Tibial artery (tissue), 4 donors: ENCODE measurements at regions not wholly inside any gene's neighbourhood (a gene's known extent, or its start where the extent isn't known, plus 50 kb on each side); places are given as distances from the start of the nearest gene placed in this dataset.

ENCODE experiments used
- DNase-seq, 2 donors: peaks; one replicate each; pipeline ENCODE4 v3.0.0-alpha.2; 2019
- H3K27ac ChIP-seq, 2 donors: fragments of 200-600 bp; sonication (generic) in 1 of 2; 1 replicate in 1 of 2; 2 replicates in 1 of 2; pipeline ENCODE4 v1.5.1; 2018 to 2019; ENCODE audit warnings: mild to moderate bottlenecking in 1 of 2
- H3K27me3 ChIP-seq, 2 donors: fragments of 200-600 bp; sonication (generic) in 1 of 2; one replicate each; pipeline versions ENCODE4 v1.5.1 to v1.6.0; 2016 to 2019
- H3K36me3 ChIP-seq, 3 donors: fragments of 200-600 bp; sonication (generic) in 2 of 3; one replicate each; pipeline ENCODE4 v1.5.1; 2016 to 2019; ENCODE audit warnings: mild to moderate bottlenecking in 2 of 3
- H3K4me1 ChIP-seq, 4 donors: fragments of 200-600 bp; sonication (generic) in 2 of 4; 1 replicate in 3 of 4; 2 replicates in 1 of 4; pipeline ENCODE4 v1.5.1; 2016 to 2019
- H3K4me3 ChIP-seq, 2 donors: fragments of 200-600 bp; sonication (generic) in 1 of 2; 1 replicate in 1 of 2; 2 replicates in 1 of 2; pipeline ENCODE4 v1.5.1; 2018 to 2019; ENCODE audit warnings: mild to moderate bottlenecking in 2 of 2
- H3K9me3 ChIP-seq, 3 donors: fragments of 200-600 bp; sonication (generic) in 1 of 3; one replicate each; pipeline ENCODE4 v1.5.1; 2016 to 2019
- intact Hi-C: fragments of 100-400 bp; cut with DNase I; formaldehyde crosslinking; loops from one replicate; pipeline ENCODE4 v1.15.0; 2023; ENCODE audit warnings: low total_unique reads
- TF ChIP-seq, protein P1 (sequence below), 2 experiments: fragments of 200-600 bp in 1 of 2; fragments of 450-650 bp in 1 of 2; IDR thresholded peaks; one replicate each; pipeline ENCODE4 v1.5.1; 2017 to 2019; ENCODE audit warnings: antibody characterized with exemption in 2 of 2, mild to moderate bottlenecking in 1 of 2, moderate library complexity in 1 of 2

GRCh38 chr16:60684002-60684401 is 1352.2 kb downstream of the CDH8 start:
- no peak for DNase-seq
- H3K36me3 ChIP-seq = no peaks in the 10 kb centered on the region
- no peaks in the 10 kb centered on the region for H3K4me1 ChIP-seq
- intact Hi-C loops = no loop called here
- H3K9me3 ChIP-seq = peaks cover 0 to 2% (median 0%) of the 10 kb centered on the region in 3 donors
- H3K27me3 ChIP-seq = no peaks in the 10 kb centered on the region
- no peak overlapping the region for H3K27ac ChIP-seq
- TF ChIP-seq, protein P1, sequence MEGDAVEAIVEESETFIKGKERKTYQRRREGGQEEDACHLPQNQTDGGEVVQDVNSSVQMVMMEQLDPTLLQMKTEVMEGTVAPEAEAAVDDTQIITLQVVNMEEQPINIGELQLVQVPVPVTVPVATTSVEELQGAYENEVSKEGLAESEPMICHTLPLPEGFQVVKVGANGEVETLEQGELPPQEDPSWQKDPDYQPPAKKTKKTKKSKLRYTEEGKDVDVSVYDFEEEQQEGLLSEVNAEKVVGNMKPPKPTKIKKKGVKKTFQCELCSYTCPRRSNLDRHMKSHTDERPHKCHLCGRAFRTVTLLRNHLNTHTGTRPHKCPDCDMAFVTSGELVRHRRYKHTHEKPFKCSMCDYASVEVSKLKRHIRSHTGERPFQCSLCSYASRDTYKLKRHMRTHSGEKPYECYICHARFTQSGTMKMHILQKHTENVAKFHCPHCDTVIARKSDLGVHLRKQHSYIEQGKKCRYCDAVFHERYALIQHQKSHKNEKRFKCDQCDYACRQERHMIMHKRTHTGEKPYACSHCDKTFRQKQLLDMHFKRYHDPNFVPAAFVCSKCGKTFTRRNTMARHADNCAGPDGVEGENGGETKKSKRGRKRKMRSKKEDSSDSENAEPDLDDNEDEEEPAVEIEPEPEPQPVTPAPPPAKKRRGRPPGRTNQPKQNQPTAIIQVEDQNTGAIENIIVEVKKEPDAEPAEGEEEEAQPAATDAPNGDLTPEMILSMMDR (IDR thresholded peaks at IDR 0.05) = no peak
- H3K4me3 ChIP-seq = no peak overlapping the region

DNA sequence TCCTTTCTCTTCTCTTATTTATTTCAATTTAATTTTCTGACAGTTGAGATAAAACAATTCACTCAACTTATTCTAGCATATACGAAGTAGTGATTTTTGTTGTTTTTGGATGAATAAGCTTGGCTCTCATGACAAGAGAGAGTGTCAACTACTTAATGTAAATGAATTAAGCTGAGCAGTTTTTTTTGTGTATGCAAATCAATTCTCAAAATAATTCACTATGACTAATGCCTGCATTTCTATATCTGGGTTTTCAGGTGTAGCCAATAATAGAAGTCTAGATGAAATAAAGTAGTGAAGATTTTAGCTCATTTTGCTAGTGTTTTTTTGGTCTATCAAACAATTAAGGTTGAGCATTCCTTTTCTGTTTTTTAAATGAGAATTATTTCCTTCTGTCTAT is 1354.0 kb downstream of the CDH8 start:
- TF ChIP-seq, protein P1 (IDR thresholded peaks at IDR 0.05) = no peak
- Histone ChIP-seq H3K27ac (no peak overlapping the region), H3K9me3 (no peaks in the 10 kb centered on the region), H3K36me3 (no peaks in the 10 kb centered on the region), H3K4me1 (no peaks in the 10 kb centered on the region), H3K4me3 (no peak overlapping the region), H3K27me3 (no peaks in the 10 kb centered on the region)
- DNase-seq = no peak
- intact Hi-C loops = no loop called here

DNA sequence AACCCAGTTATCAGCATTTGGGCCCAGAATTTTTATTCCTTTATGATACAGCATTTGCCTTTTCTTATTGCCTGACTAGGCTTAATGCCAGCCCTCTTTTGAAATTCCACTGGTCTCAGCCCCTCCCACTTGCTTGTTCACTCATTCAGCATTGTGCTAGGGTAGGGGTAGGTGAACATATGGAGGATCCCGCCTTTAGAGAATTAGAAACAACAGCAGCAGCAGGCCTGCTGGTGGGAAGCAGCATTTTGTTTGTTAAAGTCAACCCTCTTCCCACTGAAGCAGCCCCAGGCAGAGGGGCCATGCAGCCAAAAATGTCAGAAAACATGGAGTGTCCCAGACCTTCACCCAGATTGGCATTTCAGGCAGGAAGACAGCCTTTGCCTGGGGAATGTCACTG is 1355.2 kb downstream of the CDH8 start:
- Histone ChIP-seq H3K4me1 (no peaks in the 10 kb centered on the region), H3K27me3 (no peaks in the 10 kb centered on the region), H3K9me3 (no peaks in the 10 kb centered on the region), H3K36me3 (no peaks in the 10 kb centered on the region), H3K27ac (no peak overlapping the region), H3K4me3 (no peak overlapping the region)
- DNase-seq = no peak
- intact Hi-C loops = no loop called here
- TF ChIP-seq, protein P1 (IDR thresholded peaks at IDR 0.05) = no peak

DNA sequence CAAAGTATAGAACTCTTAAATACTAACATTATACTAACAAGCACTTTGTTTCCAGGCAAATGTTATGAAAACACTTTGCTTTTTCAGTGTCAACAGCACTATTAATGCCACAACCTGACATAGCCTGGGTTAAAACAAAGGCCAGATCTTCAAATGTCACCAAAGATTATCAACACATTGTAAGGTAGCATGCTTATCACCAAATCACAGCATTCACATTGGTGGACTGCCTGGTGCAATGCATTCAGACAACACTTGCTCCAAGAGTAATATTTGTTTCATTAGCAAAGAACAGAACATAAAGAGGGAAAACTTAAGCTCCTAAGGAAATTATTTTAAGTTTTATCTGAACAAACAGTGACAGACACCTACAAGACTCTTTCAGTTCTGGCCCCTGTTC is 1361.2 kb downstream of the CDH8 start:
- TF ChIP-seq, protein P1 (IDR thresholded peaks at IDR 0.05) = no peak
- H3K27ac ChIP-seq = no peak overlapping the region
- intact Hi-C loops = no loop called here
- H3K4me1 ChIP-seq = no peaks in the 10 kb centered on the region
- no peak for DNase-seq
- H3K9me3 ChIP-seq = no peaks in the 10 kb centered on the region
- H3K4me3 ChIP-seq = no peak overlapping the region
- no peaks in the 10 kb centered on the region for H3K36me3 ChIP-seq
- no peaks in the 10 kb centered on the region for H3K27me3 ChIP-seq

GRCh38 chr16:60674241-60674640 is 1362.0 kb downstream of the CDH8 start:
- Histone ChIP-seq H3K36me3 (no peaks in the 10 kb centered on the region), H3K9me3 (no peaks in the 10 kb centered on the region), H3K4me3 (no peak overlapping the region), H3K27ac (no peak overlapping the region), H3K27me3 (no peaks in the 10 kb centered on the region), H3K4me1 (no peaks in the 10 kb centered on the region)
- intact Hi-C loops = no loop called here
- TF ChIP-seq, protein P1 (IDR thresholded peaks at IDR 0.05) = no peak
- no peak for DNase-seq

GRCh38 chr16:60655514-60656153 is 1380.6 kb downstream of the CDH8 start:
- no peak overlapping the region for H3K27ac ChIP-seq
- H3K9me3 ChIP-seq = no peaks in the 10 kb centered on the region
- intact Hi-C loops = no loop called here
- TF ChIP-seq, protein P1 (IDR thresholded peaks at IDR 0.05) = no peak
- H3K4me1 ChIP-seq = no peaks in the 10 kb centered on the region
- no peak for DNase-seq
- H3K36me3 ChIP-seq = no peaks in the 10 kb centered on the region
- no peak overlapping the region for H3K4me3 ChIP-seq
- no peaks in the 10 kb centered on the region for H3K27me3 ChIP-seq
